GM21360 (cell line): ENCODE measurements at regions not wholly inside any gene's neighbourhood (a gene's known extent, or its start where the extent isn't known, plus 50 kb on each side); places are given as distances from the start of the nearest gene placed in this dataset.

ENCODE experiments used
- ATAC-seq: cut with Tn5 transposase; IDR thresholded peaks from one replicate; pipeline ENCODE4 v1.9.1; 2021; ENCODE audit warnings: mild to moderate bottlenecking, moderate library complexity; ENCODE audit not compliant: unreplicated experiment

- ATAC-seq = no peak
These were observed 211.3 kb downstream of the GPD2 start for GRCh38 chr2:156647377-156648010.

DNA sequence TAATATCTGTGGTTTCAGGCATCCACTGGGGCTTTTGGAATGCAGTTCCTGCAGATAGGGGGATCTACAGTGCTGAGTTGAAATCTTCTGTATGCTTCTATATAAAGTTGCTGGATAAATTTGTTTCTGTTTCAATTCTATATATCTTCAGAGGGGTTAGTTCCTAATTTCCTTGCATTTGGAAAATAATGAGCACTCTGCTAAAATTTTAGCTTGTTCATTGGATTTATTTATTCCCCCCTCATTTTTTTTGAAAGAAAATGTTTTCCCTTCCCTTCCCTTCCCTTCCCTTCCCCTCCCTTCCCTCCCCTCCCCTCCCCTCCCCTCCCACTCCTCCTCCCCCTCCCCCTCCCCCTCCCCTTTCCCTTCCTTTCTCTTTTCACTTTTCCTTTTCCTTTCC lies 212.3 kb downstream of the GPD2 start:
- ATAC-seq = no peak

DNA sequence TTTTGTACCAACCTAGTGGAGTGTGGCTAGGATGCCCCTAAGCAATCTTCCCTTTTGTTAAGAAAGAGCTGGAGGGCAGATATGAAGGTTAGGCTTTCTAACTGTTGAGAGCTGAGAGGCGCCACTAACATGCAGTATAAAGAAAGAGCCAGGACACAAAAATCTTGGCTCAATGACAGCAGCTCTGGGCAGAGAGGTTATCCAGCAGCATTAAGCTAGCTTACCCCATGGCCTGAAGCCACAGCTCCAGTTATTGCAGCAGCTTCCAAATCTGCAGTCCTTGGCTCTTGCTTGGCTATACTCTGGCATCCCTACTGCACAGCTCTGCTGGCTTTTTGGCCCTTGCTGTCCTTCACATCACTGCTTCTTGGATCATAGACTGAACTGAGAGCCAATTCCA lies 213.4 kb downstream of the GPD2 start:
- no peak for ATAC-seq

DNA sequence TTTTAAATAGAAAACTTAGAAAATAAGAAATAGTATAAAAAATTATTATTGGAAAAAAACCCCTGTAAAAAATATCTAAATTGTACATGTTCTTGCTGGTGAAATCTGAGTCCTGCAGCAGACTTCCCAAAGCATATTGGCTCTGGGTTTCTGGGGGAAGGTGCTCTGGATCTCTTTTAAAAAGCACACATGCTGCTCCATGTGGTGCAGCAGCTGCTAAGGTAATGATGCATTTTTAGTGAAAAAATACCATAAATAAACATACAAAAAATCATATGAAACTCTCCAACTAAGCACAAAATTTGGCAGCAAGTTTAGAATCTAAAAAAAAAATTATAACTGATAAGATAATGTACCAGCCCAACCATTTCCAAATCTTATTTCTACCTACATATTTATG lies 216.5 kb downstream of the GPD2 start:
- no peak for ATAC-seq

- ATAC-seq = no peak
These were observed 217.5 kb downstream of the GPD2 start for GRCh38 chr2:156653675-156654074.

- ATAC-seq = no peak
These were observed 221.6 kb downstream of the GPD2 start for GRCh38 chr2:156657809-156658208.

GRCh38 chr2:156659694-156660093 lies 223.5 kb downstream of the GPD2 start:
- no peak for ATAC-seq

GRCh38 chr2:156663757-156664409 lies 227.7 kb downstream of the GPD2 start:
- no peak for ATAC-seq

DNA sequence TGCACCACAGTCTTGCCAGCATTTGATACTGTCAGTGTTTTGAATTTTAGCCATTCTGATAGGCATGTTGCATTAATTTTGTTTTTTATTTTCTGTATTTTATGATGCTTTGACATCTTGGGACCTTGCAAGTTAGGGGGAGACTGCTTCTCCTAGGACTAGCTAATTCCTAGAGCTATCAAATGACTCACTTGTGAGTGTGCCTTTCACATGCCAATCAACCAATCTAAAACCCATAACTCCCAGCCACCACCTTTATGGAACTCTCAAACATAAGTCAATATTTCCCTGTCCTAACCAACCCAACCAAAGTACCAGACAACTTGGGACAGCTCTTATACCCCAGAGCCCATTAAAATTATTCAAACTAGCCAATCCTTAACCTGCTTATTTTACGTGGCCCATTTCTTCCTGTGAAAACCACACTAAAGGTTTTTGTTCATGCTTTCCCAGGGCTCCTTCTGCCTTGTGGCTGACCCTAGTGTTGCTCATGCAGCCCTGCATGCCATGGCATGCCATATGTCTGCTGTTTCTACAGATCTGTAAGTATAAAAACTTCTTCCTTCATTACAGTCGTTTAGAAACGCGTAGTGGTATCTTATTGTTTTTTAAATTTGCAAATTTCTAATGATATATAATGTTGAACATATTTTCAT lies 230.1 kb downstream of the GPD2 start:
- ATAC-seq = no peak

GRCh38 chr2:156670104-156670503 lies 233.9 kb downstream of the GPD2 start:
- ATAC-seq = no peak

DNA sequence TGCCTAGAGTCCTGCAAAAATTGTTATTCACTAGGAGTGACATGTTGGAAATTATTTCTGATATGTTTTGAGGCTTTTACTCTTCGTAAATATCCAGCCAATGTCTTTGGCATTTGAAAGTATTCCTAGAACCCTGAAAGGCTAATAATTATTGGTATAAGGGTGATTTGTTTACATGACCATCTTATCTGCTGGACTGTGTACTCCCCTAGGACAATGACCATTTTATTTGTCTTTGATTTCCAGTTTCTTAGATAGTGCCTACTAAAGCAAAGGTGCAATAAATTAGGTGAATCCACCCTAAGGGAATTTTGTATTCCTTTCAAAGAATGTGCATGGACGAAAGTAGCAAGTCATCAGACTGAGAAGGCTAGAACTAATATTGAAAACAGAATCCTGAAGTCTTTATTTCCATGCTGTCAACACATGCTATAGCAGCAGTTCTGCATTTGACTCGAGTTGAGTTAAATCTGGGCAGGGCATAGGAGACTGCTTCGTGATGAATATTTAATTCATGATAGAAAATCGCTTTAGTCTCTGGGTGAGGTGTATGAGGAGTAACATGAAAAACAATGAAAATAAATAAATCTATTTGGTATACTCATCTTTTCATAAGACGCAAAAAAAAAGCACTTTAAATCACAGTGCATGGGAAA lies 235.7 kb downstream of the GPD2 start:
- no peak for ATAC-seq

DNA sequence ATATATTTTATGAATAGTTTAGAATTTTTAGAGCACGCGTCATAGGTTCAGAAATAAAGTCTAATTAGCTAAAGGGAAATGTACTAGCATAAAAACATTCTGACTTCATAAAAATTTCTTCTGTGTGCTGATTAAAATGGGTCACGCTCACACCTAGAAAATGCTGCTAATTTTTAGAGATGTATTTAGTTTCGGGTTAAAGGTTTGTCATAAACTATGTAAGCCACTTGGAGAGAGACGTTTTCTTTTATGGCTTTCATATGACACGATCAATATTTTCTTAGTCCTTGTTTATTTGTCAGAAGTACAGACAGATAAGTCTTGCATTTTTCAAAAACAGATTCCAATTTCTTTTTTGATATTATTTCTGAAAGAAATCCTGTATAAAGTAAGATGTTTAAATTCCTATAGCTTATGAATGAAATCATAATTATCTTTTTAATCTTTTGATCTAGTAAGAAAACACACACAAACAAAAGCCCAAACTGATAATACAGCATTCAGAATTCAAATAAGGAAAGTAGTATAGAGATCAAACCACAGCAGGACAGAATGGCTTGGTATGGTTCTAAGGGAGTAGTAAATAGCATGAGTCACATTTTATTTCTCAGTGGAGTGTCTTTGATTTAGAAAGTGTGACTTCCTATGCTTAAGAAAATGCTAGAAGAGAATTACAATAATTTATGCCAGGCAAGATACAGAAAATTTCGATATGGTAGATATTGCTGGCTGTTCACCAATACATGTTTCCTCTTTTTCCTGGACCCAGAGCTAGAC lies 236.6 kb downstream of the GPD2 start:
- ATAC-seq = no peak

DNA sequence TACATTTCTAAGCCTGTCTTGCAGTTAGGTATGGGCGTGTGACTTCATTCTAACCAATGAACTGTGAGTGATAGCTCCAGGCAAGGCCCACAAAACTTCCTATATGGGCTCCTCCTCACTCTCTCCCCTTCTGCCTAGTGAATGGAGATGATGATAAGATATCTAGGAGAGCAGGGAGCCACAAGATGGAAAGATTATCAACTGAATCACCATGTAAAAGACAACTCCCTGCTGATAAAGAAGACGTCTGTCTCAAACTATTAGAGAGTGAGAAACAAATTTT lies 237.1 kb downstream of the GPD2 start:
- ATAC-seq = no peak

- ATAC-seq = no peak
These were observed 237.8 kb downstream of the GPD2 start for GRCh38 chr2:156673981-156674380.

- no peak for ATAC-seq
These were observed 239.7 kb downstream of the GPD2 start for GRCh38 chr2:156675896-156676295.

GRCh38 chr2:156679820-156680219 lies 243.6 kb downstream of the GPD2 start:
- no peak for ATAC-seq

DNA sequence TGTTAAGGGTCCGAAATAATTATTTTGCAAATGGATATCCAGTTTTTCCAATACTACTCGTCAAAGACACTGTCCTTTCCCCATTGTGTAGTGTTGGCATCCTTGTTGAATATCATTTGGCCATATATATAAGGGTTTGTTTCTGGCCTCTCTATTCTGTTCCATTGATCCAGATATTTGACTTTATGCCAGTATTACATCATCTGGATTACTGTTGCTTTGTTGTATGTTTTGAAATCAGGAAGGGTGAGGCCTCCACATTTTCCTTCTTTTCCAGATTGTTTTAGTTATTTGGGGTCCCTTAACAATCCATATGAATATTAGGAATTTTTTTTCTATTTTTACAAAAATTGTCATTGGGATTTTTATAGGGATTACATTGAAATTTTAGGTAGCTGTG lies 244.1 kb downstream of the GPD2 start:
- ATAC-seq = no peak

- ATAC-seq = no peak
These were observed 250.9 kb downstream of the GPD2 start for GRCh38 chr2:156687126-156687525.

DNA sequence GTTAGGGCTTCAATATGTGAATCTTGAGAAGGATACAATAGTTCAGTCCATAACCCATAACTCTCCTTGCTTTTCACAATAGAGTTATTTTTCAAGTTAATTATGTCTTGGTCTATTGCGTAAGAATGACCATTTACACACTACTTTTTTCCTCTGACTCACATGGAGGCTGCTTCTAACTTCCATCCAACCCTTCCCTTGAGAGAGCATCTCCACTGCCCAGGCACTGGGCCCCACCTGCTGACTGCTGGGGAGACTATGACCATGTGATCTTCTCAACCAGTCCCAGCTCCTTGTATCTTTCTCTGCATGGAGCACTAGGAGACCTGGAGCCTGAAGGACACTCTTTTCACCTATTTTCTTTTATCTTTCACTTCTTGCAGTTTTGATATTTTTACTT lies 251.5 kb downstream of the GPD2 start:
- ATAC-seq = no peak

DNA sequence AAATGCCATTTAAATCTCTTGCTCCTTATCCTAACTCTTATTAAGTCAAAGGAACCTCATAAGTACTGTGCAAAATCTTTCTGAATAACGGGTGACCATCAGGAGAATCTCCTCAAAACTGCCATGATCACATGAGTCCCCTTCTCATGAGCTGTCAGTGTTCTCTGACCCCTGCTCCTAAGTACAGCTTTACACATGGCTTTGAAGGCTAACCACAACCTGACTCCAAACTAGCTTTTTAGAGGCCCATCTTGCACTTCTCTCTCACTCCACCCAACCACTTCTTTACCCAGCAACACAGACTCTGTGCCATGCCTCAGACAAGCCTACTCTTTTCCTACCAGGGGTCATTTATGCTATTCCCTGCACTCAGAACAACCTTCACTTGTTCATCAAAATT lies 253.8 kb downstream of the GPD2 start:
- ATAC-seq = no peak

GRCh38 chr2:156691014-156691413 lies 254.8 kb downstream of the GPD2 start:
- no peak for ATAC-seq
